DMS79 (cell line): ENCODE measurements at regions not wholly inside any gene's neighbourhood (a gene's known extent, or its start where the extent isn't known, plus 50 kb on each side); places are given as distances from the start of the nearest gene placed in this dataset.

Source experiments
- DNase-seq: peaks from one replicate; lab custom pipeline; 2025; lab: John Stamatoyannopoulos, UW

DNA sequence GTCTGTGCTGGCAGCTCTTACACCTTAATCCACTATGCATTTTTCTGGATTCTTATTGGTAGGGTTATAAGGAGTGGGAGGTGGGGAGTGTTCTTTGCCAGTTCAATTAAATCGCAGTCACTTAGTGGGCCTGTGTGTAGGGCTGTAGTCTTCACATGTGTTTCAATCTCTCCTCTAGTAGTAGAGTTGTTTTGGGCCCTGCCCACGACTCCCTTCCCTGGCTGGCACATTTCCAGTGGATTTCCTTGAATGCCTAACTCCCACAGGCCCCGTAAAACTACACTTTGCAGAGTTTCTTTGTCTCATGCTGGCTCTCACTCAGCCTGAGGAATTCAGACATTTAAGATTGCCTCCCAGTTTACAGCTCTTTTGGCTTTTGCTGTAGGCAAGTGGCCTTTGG lies 414.0 kb upstream of the OPRM1 start:
- no peak for DNase-seq

DNA sequence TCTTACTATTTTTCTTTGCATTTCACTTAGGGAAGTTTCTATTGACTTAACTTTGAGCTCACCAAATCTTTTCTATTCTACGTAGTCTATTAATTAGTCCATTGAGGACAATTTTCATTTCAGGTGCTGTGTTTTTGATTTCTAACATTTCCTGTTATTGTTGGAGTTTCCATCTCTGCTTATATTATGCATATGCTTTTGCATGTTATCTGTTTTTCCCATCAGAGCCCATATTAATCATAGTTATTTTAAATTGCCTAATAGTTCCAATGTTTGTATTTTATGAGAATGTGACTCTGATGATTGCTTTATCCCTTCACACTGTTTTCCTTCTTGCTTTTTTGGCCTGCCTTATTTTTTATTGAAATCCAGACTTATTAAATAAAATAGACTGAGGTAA lies 414.5 kb upstream of the OPRM1 start:
- DNase-seq: no peak

DNA sequence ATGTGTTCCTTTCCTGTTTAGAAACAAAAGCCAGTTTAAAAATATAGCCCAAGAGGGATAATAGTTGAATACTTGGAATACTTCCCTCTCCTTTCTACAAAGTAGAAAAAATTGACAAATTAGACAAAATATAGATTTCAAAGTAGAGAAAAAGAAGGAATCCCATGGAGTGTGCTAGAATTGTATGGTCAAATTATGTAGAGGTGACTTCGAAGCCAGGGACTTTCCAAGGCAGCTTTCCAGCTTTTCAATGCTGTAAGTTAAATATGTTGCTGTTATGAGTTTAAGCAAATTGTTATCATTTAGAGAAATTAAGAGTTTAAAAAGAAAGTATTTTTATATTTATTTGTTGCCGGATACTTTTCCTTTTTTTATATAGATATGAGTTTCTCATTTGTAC lies 415.5 kb upstream of the OPRM1 start:
- no peak for DNase-seq

DNA sequence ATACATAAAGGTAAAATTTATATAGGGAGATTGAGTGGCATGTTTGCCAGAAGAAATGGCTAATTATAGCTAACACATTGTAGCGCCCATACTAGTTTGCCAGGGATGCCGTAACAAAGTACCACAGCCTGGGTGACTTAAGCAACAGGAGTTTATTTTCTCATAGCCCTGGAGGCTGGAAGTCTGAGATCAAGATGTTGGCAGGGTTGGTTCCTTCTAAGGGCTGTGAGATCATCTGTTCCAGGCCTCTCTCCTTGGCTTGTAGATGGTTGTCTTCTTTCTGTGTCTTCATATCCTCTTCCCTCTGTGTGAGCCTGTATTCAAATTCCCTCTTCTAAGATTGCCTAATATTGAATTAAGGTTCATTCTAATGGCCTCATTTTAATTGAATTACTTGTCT lies 417.5 kb upstream of the OPRM1 start:
- DNase-seq: no peak

GRCh38 chr6:153621070-153621469 lies 418.0 kb upstream of the OPRM1 start:
- DNase-seq: no peak

GRCh38 chr6:153618371-153619322 lies 420.4 kb upstream of the OPRM1 start:
- DNase-seq: no peak

GRCh38 chr6:153616506-153616905 lies 422.5 kb upstream of the OPRM1 start:
- DNase-seq: no peak

DNA sequence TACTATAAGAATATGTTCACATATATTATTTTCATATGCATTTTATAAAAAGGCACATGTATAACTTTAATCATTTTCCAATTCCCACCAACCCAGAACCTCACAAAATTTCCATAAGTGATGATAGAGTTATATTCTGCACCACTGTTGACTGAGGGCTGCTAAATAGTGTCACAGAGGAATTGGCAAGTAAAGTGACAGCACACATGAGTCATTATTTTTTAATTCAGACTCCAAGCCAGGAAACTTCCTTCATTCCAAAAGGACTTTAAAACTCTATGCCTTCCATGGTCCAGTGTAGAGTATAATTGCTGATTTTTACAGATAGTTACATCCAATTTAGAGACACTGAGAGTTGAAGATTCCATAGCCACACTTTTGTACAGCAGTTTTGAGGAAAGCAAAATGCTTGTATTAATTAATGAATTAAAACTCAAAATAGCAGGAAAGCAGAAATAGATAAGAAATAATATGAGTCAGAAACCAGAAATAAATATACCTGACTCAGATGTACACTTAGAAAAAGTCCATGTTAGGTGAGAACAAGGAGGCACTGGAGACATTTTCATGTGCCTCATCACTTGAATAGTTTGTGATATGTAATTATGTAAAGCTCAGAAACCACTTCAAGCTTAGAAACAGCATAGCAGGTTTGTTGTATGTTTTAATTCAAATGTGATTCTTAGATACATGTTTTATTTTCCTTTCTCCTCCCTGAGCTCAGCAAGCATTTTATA lies 425.2 kb upstream of the OPRM1 start:
- no peak for DNase-seq

GRCh38 chr6:153602401-153602800 lies 436.6 kb upstream of the OPRM1 start:
- no peak for DNase-seq

GRCh38 chr6:153599901-153600300 lies 439.1 kb upstream of the OPRM1 start:
- no peak for DNase-seq

DNA sequence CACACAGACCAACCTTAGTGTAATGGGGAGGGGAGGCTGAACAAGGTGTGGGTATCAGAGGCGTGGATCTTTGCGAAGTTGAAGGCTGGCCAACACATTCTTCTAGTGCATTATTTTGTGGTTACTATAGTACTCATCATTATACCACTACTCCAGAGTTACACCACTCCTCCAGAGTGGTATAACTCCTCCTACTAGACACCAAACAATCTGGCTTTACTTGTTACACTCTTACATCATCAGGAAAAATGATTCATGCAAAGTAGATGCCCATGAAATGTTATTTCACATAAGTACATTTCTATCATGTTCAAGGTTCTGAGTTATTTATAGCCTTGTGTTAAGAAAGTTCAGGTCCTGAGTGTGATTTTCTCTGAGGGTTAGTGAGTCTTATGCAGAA lies 443.1 kb upstream of the OPRM1 start:
- DNase-seq: no peak

- DNase-seq: no peak
Measured at GRCh38 chr6:153594871-153595270, 444.2 kb upstream of the OPRM1 start.

DNA sequence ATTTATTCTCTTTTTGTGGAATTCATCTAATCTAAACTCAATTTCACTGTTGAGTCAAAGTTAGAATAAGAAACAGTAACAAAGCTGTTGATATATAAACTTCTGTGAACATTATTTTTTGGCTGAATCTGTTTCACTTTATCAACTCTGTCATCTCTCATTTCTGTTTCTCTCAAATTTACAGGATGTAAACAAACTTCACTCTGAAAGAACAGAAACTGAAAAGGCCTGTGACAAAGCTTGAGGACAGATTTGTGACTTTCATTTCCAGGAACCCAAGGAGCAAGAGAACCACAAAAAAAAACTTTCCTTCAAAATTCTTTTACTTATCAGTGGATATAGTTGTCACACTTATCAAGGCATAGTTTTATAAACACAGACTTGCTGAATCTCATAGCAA lies 447.9 kb upstream of the OPRM1 start:
- DNase-seq: no peak

GRCh38 chr6:153590411-153590810 lies 448.6 kb upstream of the OPRM1 start:
- no peak for DNase-seq

DNA sequence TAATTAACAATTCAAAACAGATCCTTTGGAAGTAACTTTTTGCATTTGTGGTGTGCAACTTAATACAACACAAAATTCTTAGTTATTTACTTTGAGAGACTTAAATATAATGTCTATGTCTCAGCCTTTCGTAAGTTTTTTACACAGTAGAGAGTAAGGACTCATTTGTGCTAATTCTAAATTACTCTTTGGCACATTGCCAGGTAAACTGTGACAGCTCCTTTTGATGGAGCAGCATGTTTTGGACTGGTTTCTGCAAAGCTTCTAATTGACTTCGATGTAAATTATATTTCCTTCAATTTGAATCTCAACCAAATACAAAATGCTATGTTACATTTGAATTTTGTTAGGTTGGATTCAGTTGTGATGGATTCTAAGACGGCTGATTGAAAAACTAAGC lies 450.7 kb upstream of the OPRM1 start:
- DNase-seq: no peak

- DNase-seq: no peak
Measured at GRCh38 chr6:153583685-153584084, 452.6 kb upstream of the RGS17 start.

GRCh38 chr6:153580776-153581175 lies 449.7 kb upstream of the RGS17 start:
- no peak for DNase-seq

DNA sequence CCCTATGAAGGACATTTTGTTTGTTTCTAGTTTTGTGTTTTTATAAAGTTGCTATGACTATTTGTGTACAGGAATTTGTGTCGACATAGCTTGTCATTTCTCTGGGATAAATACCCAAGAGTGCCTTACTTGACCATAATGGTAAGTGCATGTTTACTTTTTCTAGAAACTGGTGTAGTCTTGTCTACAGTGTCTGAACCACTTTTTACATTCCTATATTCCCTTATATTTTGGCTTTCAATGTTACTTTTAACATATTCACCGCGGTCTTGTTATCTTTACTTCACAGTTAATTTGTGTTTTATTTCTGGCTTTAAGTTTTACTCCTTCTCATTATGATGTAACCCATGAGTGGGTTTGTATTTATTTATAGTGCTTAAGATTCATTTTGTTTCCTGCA lies 444.4 kb upstream of the RGS17 start:
- DNase-seq: no peak

DNA sequence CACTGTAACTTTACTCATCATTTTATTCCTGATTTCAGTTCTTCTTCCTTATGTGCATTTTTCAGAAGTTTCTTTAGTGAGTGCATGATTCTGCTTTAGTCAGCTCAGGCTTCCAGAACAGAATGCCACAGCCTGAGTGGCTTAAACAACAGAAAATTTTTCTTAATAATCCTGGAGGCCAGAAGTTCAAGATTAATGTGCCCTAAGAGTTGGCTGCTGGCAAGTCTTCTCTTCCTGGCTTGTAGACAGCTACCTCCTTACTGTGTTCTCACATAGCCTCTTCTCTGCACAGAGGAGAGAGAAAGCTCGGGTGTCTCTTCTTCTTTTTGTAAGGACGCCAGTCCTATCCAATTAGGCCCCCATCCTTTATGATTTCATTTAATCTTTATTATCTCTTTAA lies 443.1 kb upstream of the RGS17 start:
- no peak for DNase-seq

DNA sequence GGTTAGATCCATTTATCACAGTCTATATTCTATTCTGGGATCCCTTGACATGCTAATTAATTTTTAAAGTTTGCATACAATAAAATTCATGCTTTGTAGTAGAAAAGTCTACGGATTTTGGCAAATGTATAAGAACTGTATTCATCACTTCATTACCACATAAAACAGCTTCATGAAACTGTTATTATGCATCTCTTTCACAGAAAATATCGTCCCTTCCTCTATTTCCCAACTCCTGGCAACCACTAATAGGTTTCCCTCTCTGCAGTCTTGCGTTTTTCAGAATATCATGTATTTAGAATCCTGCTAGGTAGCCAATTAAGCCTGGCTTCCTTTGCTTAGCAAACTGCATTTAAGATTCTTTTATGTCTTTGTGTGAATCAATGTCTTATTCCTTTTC lies 441.3 kb upstream of the RGS17 start:
- DNase-seq: no peak

DNA sequence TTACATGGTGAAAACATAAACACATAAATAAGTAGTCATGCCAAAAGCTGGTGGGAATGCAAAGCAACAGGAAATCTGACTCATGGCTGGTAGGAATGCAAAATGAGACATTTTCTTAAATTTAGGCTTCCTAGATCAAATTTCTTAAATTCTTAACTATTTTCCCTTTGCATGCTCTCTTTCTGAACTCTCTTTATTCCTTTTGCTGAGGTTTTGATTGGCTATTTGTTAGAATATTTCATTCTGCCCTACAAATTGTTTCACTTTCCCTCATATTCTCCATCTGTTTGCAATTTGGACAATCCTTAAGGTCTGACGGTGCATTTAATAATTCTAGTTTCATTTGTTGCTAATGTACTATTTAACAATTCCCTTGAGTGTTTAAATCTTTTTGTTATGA lies 437.5 kb upstream of the RGS17 start:
- no peak for DNase-seq

DNA sequence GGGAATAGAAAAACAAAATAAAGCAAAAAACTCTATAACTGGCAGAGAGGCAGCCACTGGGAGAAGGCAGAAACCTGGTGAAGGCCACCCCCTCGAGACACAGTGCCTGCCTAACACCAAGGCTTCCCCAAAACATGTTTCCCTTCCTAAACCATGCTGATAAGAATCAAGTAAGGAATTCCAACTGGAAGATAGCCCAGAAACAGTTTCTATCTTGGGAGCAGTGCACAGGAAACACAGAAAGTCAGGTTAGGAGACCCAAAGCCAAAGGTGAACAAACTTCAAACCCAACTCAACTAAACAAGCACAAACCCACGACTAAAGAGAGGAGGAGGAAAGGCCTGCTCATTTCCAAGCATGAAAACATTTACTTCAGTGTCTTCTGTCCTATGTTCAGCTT lies 433.7 kb upstream of the RGS17 start:
- no peak for DNase-seq

GRCh38 chr6:153563001-153563400 lies 431.9 kb upstream of the RGS17 start:
- DNase-seq: no peak
